Natural killer cell (primary cell): ENCODE measurements at regions not wholly inside any gene's neighbourhood (a gene's known extent, or its start where the extent isn't known, plus 50 kb on each side); places are given as distances from the start of the nearest gene placed in this dataset.

Experiments used
- ATAC-seq, 3 donors: fragments of 150-1000 bp in 2 of 3; fragments of 200-7000 bp in 1 of 3; cut with Tn5 transposase; 1 replicate in 1 of 3; 2 replicates in 2 of 3; pipeline ENCODE4 v1.10.0; 2021; ENCODE audit warnings: mild to moderate bottlenecking in 2 of 3, moderate library complexity in 2 of 3
- DNase-seq, 2 donors: peaks; one replicate each; pipeline versions ENCODE4 v3.0.0 to v3.0.0-alpha.2; 2013 to 2021; ENCODE audit warnings: mixed read lengths in 1 of 2
- H3K27ac ChIP-seq: one replicate; pipeline ENCODE4 v1.5.1; 2013; ENCODE audit warnings: mild to moderate bottlenecking, low read length
- H3K27me3 ChIP-seq: one replicate; pipeline ENCODE4 v1.6.1; 2013; ENCODE audit warnings: low read length; ENCODE audit not compliant: control insufficient read depth, insufficient read depth
- H3K36me3 ChIP-seq: one replicate; pipeline ENCODE4 v1.6.1; 2013; ENCODE audit warnings: low read length; ENCODE audit not compliant: control insufficient read depth, insufficient read depth
- H3K4me1 ChIP-seq: one replicate; pipeline ENCODE4 v1.6.1; 2013; ENCODE audit warnings: low read length; ENCODE audit not compliant: control insufficient read depth, insufficient read depth
- H3K4me3 ChIP-seq: one replicate; pipeline ENCODE4 v1.5.1; 2013; ENCODE audit warnings: low read length
- H3K9me3 ChIP-seq: one replicate; pipeline ENCODE4 v1.6.1; 2013; ENCODE audit warnings: low read length; ENCODE audit not compliant: control insufficient read depth, insufficient read depth
- H3K27ac Mint-ChIP-seq, 2 donors: one replicate each; pipeline ENCODE4 v1.8.0; 2022; ENCODE audit warnings: mild to moderate bottlenecking in 2 of 2, mixed read lengths in 2 of 2, moderate library complexity in 1 of 2
- H3K27me3 Mint-ChIP-seq, 2 donors: one replicate each; pipeline ENCODE4 v1.8.0; 2022; ENCODE audit warnings: low read depth in 2 of 2, mixed read lengths in 2 of 2
- H3K36me3 Mint-ChIP-seq: one replicate; pipeline ENCODE4 v1.8.0; 2022; ENCODE audit warnings: mixed read lengths
- H3K4me1 Mint-ChIP-seq, 2 donors: one replicate each; pipeline ENCODE4 v1.8.0; 2022; ENCODE audit warnings: mixed read lengths in 2 of 2
- H3K4me3 Mint-ChIP-seq: one replicate; pipeline ENCODE4 v1.8.0; 2022; ENCODE audit warnings: mild to moderate bottlenecking, moderate library complexity, mixed read lengths
- H3K9me3 Mint-ChIP-seq, 2 donors: one replicate each; pipeline ENCODE4 v1.8.0; 2022; ENCODE audit warnings: mixed read lengths in 2 of 2
- CTCF ChIP-seq: fragments of 200-600 bp; IDR thresholded peaks from one replicate; pipeline ENCODE4 v1.8.0; 2022; ENCODE audit warnings: antibody characterized with exemption
- WGBS: methylation state at CpG from one replicate; pipeline ENCODE4 v1.1.7; 2013; ENCODE audit warnings: missing lambda C conversion rate; ENCODE audit not compliant: insufficient coverage; 5-methylcytosine and 5-hydroxymethylcytosine counted together
- intact Hi-C: fragments of 100-400 bp; cut with micrococcal nuclease; formaldehyde crosslinking; loops from one replicate; pipeline ENCODE4 v1.14.2; 2022

GRCh38 chr6:62763125-62763912 is 447.9 kb upstream of the FKBP1C start:
- H3K4me3 Mint-ChIP-seq, result no peak overlapping the region
- no peak overlapping the region for H3K27ac Mint-ChIP-seq
- no peaks in the 10 kb centered on the region for H3K27me3 Mint-ChIP-seq
- no peaks in the 10 kb centered on the region for H3K4me1 ChIP-seq
- no peak for TF ChIP-seq CTCF
- no peaks in the 10 kb centered on the region for H3K36me3 ChIP-seq
- ATAC-seq (no peak), DNase-seq (no peak)
- 94% methylated on average over 2 of the region's 2 CpGs for whole genome bisulfite sequencing
- H3K4me1 Mint-ChIP-seq, result no peaks in the 10 kb centered on the region
- no peaks in the 10 kb centered on the region for H3K27me3 ChIP-seq
- peaks cover 7 to 16% of the 10 kb centered on the region in 2 donors for H3K9me3 Mint-ChIP-seq
- intact Hi-C loops, result no loop called here
- H3K4me3 ChIP-seq, result no peak overlapping the region
- peaks cover 18% of the 10 kb centered on the region for H3K36me3 Mint-ChIP-seq
- H3K27ac ChIP-seq, result no peak overlapping the region
- peaks cover 3% of the 10 kb centered on the region for H3K9me3 ChIP-seq

GRCh38 chr6:62746968-62747367 is 460.9 kb upstream of the KHDRBS2 start:
- no peak for TF ChIP-seq CTCF
- no CpG with 5 or more reads among the region's 1 CpG for WGBS
- no peak for DNase-seq
- ATAC-seq, result no peak
- H3K4me1 ChIP-seq, result no peaks in the 10 kb centered on the region
- intact Hi-C loops, result no loop called here
- no peaks in the 10 kb centered on the region for H3K9me3 ChIP-seq
- Mint-ChIP-seq H3K27ac (no peak overlapping the region), H3K4me1 (no peaks in the 10 kb centered on the region), H3K4me3 (no peak overlapping the region), H3K27me3 (no peaks in the 10 kb centered on the region), H3K36me3 (peaks cover 16% of the 10 kb centered on the region), H3K9me3 (peaks cover 11 to 15% of the 10 kb centered on the region in 2 donors)
- H3K27me3 ChIP-seq, result no peaks in the 10 kb centered on the region
- no peak overlapping the region for H3K27ac ChIP-seq
- H3K4me3 ChIP-seq, result no peak overlapping the region
- no peaks in the 10 kb centered on the region for H3K36me3 ChIP-seq

- Histone ChIP-seq H3K36me3 (no peaks in the 10 kb centered on the region), H3K27me3 (no peaks in the 10 kb centered on the region), H3K9me3 (no peaks in the 10 kb centered on the region), H3K4me1 (no peaks in the 10 kb centered on the region), H3K4me3 (no peak overlapping the region), H3K27ac (no peak overlapping the region)
- H3K4me3 Mint-ChIP-seq, result no peak overlapping the region
- H3K4me1 Mint-ChIP-seq, result no peaks in the 10 kb centered on the region
- no peak overlapping the region for H3K27ac Mint-ChIP-seq
- intact Hi-C loops, result no loop called here
- TF ChIP-seq CTCF, result no peak
- peaks cover 11 to 20% of the 10 kb centered on the region in 2 donors for H3K9me3 Mint-ChIP-seq
- no peaks in the 10 kb centered on the region for H3K27me3 Mint-ChIP-seq
- ATAC-seq (no peak), DNase-seq (no peak)
- peaks cover 16% of the 10 kb centered on the region for H3K36me3 Mint-ChIP-seq
Observed at GRCh38 chr6:62746161-62746560, 460.1 kb upstream of the KHDRBS2 start.

GRCh38 chr6:62740596-62740995 is 454.6 kb upstream of the KHDRBS2 start:
- Histone ChIP-seq H3K27ac (no peak overlapping the region), H3K4me3 (no peak overlapping the region), H3K27me3 (no peaks in the 10 kb centered on the region), H3K4me1 (no peaks in the 10 kb centered on the region), H3K36me3 (no peaks in the 10 kb centered on the region), H3K9me3 (peaks cover 7% of the 10 kb centered on the region)
- ATAC-seq, result no peak
- Mint-ChIP-seq H3K36me3 (peaks cover 7% of the 10 kb centered on the region), H3K9me3 (peaks cover 9 to 10% of the 10 kb centered on the region in 2 donors), H3K27me3 (no peaks in the 10 kb centered on the region), H3K4me1 (no peaks in the 10 kb centered on the region), H3K4me3 (no peak overlapping the region), H3K27ac (no peak overlapping the region)
- 87% methylated on average over 4 of the region's 5 CpGs for WGBS
- DNase-seq, result no peak
- intact Hi-C loops, result no loop called here
- TF ChIP-seq CTCF, result no peak
